PFSK-1 (cell line): ENCODE measurements at regions not wholly inside any gene's neighbourhood (a gene's known extent, or its start where the extent isn't known, plus 50 kb on each side); places are given as distances from the start of the nearest gene placed in this dataset.

Experiments used
- FOXP2 ChIP-seq: optimal IDR thresholded peaks from 2 replicates; pipeline ENCODE3; 2011; ENCODE audit warnings: borderline replicate concordance, control low read depth, inconsistent platforms; ENCODE audit not compliant: insufficient read depth; ENCODE audit errors: extremely low read length, extremely low read depth
- POLR2AphosphoS5 ChIP-seq: IDR thresholded peaks from 2 replicates; pipeline ENCODE4 v1.6.1; 2012; ENCODE audit warnings: low read depth, mild to moderate bottlenecking, control low read depth, low read length, moderate library complexity
- REST ChIP-seq, 2 experiments: IDR thresholded peaks; 2 replicates each; pipeline versions ENCODE4 v1.6.1 to v1.8.0; 2011 to 2012; ENCODE audit warnings: low read depth in 2 of 2, low read length in 2 of 2, control low read depth in 1 of 2, inconsistent platforms in 1 of 2, mild to moderate bottlenecking in 1 of 2, moderate library complexity in 1 of 2; ENCODE audit not compliant: insufficient read depth in 1 of 2
- SIN3A ChIP-seq: IDR thresholded peaks from 2 replicates; pipeline ENCODE4 v1.6.1; 2012; ENCODE audit warnings: mild to moderate bottlenecking, low read length, moderate library complexity, borderline replicate concordance; ENCODE audit not compliant: insufficient read depth
- TAF1 ChIP-seq: IDR thresholded peaks from 2 replicates; pipeline ENCODE4 v1.6.1; 2012; ENCODE audit warnings: low read length, control low read depth, borderline replicate concordance; ENCODE audit not compliant: insufficient read depth

- TF ChIP-seq FOXP2 (no peak), TAF1 (no peak), SIN3A (no peak), POLR2AphosphoS5 (no peak), REST (IDR thresholded peaks at IDR 0.05; ENCODE audit: insufficient read depth in 1 of 2, low read depth in 2 of 2, low read length in 2 of 2) (no peak)
These were observed 65.9 kb upstream of the CDKN3 start for GRCh38 chr14:54330876-54331275.

- no peak for TF ChIP-seq REST (IDR thresholded peaks at IDR 0.05; ENCODE audit: insufficient read depth in 1 of 2, low read depth in 2 of 2, low read length in 2 of 2)
- no peak for TF ChIP-seq TAF1
- no peak for TF ChIP-seq SIN3A
- no peak for TF ChIP-seq FOXP2
These were observed 65.3 kb upstream of the CDKN3 start for GRCh38 chr14:54331516-54331915.

GRCh38 chr14:54332490-54332889, 64.3 kb upstream of the CDKN3 start:
- TF ChIP-seq POLR2AphosphoS5 (no peak), FOXP2 (no peak), REST (IDR thresholded peaks at IDR 0.05; ENCODE audit: insufficient read depth in 1 of 2, low read depth in 2 of 2, low read length in 2 of 2) (no peak), SIN3A (no peak)

GRCh38 chr14:54333511-54333910, 63.3 kb upstream of the CDKN3 start:
- no peak for TF ChIP-seq POLR2AphosphoS5
- TF ChIP-seq TAF1 = no peak
- TF ChIP-seq FOXP2 = no peak
- no peak for TF ChIP-seq REST (IDR thresholded peaks at IDR 0.05; ENCODE audit: insufficient read depth in 1 of 2, low read depth in 2 of 2, low read length in 2 of 2)
- no peak for TF ChIP-seq SIN3A

GRCh38 chr14:54335569-54336155, 61.1 kb upstream of the CDKN3 start:
- TF ChIP-seq FOXP2 = no peak
- TF ChIP-seq TAF1 = no peak
- TF ChIP-seq REST (IDR thresholded peaks at IDR 0.05; ENCODE audit: insufficient read depth in 1 of 2, low read depth in 2 of 2, low read length in 2 of 2) = no peak
- TF ChIP-seq SIN3A = no peak
- no peak for TF ChIP-seq POLR2AphosphoS5
